ENCODE measurements at regions not wholly inside any gene's neighbourhood (a gene's known extent, or its start where the extent isn't known, plus 50 kb on each side); places are given as distances from the start of the nearest gene placed in this dataset.

DNA sequence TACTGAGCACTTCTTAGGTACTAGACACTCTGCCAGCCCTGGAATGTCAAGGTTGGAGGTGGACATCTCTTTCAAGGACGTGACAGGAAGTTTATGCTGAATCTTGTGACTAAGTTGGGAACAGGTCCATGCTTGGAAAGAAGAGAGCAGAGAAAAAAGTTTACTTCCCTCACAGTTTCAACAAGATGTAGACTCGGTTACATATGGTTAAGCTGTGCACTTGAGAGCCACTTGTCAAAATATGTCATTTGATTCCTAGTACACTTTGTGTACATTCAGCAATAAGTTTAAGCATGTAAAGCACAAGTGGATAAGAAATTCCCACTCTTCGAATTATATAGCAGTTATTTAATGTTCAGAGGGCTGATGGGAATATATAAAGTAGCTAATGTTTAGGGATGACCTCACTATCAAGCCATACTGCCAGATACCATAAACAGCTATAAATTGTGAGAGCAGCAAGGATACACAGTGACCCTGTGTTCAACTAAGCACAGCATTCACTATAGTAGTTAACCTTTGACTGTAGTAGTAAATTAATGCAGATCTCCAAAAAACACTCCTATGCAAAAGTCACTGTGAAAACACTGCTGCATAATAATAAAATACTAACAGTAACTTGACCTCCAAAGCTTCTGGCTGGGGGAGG lies 1944.6 kb upstream of the WWC1 start:
- H3K36me3 ChIP-seq (ENCODE audit: control insufficient read depth, insufficient read depth, low read length) = no peaks in the 10 kb centered on the region
- no peaks in the 10 kb centered on the region for H3K27me3 ChIP-seq (ENCODE audit: control insufficient read depth, insufficient read depth, low read length)
- H3K4me3 ChIP-seq (ENCODE audit: low read length) = no peak overlapping the region
- no peak overlapping the region for H3K27ac ChIP-seq (ENCODE audit: low read depth, low read length)
- H3K9ac ChIP-seq (ENCODE audit: low read length) = no peak overlapping the region
- no peaks in the 10 kb centered on the region for H3K4me1 ChIP-seq (ENCODE audit: control insufficient read depth, insufficient read depth, low read length)

- Histone ChIP-seq H3K27me3 (ENCODE audit: control insufficient read depth, insufficient read depth, low read length) (no peaks in the 10 kb centered on the region), H3K4me1 (ENCODE audit: control insufficient read depth, insufficient read depth, low read length) (no peaks in the 10 kb centered on the region), H3K4me3 (ENCODE audit: low read length) (no peak overlapping the region), H3K36me3 (ENCODE audit: control insufficient read depth, insufficient read depth, low read length) (no peaks in the 10 kb centered on the region), H3K9ac (ENCODE audit: low read length) (no peak overlapping the region), H3K27ac (ENCODE audit: low read depth, low read length) (no peak overlapping the region)
Measured at GRCh38 chr5:166349046-166349445, 1942.4 kb upstream of the WWC1 start.

DNA sequence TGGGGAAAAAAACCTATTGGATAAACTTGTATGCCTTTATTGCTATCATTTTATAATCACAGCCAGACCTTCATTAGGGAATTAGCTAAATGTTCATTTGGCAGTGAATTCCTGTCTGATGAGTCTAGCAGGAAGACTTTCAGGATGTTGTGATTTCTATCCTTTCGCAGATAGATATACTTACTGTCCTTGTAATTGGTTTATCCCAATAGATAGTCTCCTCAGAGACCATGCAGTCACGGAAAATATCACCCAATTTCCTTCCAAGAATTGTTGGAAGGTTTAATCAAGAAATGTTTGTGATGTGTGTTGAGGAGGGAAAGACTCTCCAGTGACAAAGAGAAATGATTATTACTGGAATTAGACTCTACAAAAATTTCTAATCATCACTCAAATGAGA lies 1937.9 kb upstream of the WWC1 start:
- no peak overlapping the region for H3K9ac ChIP-seq (ENCODE audit: low read length)
- no peaks in the 10 kb centered on the region for H3K4me1 ChIP-seq (ENCODE audit: control insufficient read depth, insufficient read depth, low read length)
- no peaks in the 10 kb centered on the region for H3K36me3 ChIP-seq (ENCODE audit: control insufficient read depth, insufficient read depth, low read length)
- H3K27me3 ChIP-seq (ENCODE audit: control insufficient read depth, insufficient read depth, low read length) = no peaks in the 10 kb centered on the region
- no peak overlapping the region for H3K4me3 ChIP-seq (ENCODE audit: low read length)
- H3K27ac ChIP-seq (ENCODE audit: low read depth, low read length) = no peak overlapping the region

DNA sequence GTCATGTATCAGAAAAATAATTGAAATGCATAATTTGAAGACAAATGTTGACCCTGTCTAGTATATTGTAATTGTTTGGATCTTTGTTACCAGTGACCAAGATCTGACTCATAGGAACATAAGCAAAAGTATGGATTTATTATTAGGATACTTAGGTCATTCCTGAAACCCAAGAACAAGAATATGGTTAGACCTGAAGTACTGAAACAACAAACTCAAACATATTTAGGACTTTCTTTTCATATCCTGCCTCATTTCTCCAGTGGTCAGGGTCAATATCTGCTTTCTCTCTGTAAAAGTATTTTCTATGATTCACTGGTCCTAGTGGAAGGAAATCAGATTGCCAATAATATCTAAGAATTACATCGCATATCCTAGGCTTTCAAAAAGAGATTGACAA lies 1937.1 kb upstream of the WWC1 start:
- Histone ChIP-seq H3K27ac (ENCODE audit: low read depth, low read length) (no peak overlapping the region), H3K27me3 (ENCODE audit: control insufficient read depth, insufficient read depth, low read length) (no peaks in the 10 kb centered on the region), H3K4me3 (ENCODE audit: low read length) (no peak overlapping the region), H3K9ac (ENCODE audit: low read length) (no peak overlapping the region), H3K36me3 (ENCODE audit: control insufficient read depth, insufficient read depth, low read length) (no peaks in the 10 kb centered on the region), H3K4me1 (ENCODE audit: control insufficient read depth, insufficient read depth, low read length) (no peaks in the 10 kb centered on the region)

DNA sequence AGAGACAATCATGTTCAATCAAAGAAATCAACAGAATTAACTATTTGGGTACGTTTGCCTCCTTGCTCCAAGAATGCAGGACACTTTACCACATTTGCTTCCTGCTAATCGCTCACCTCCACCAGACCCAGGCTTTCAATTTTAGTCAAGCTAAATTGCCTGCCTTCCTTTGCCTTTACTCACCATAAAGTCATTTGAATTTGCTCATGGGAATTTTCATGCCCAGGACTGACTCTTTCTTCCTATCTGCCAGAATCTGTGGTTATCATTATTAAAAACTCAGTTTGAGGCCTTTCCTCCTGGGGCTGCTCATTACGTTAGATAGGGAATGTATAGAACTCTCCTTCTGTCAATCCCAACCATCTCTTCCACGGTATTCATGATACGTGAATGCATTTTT lies 1935.3 kb upstream of the WWC1 start:
- Histone ChIP-seq H3K27ac (ENCODE audit: low read depth, low read length) (no peak overlapping the region), H3K4me3 (ENCODE audit: low read length) (no peak overlapping the region), H3K9ac (ENCODE audit: low read length) (no peak overlapping the region), H3K27me3 (ENCODE audit: control insufficient read depth, insufficient read depth, low read length) (no peaks in the 10 kb centered on the region), H3K4me1 (ENCODE audit: control insufficient read depth, insufficient read depth, low read length) (no peaks in the 10 kb centered on the region), H3K36me3 (ENCODE audit: control insufficient read depth, insufficient read depth, low read length) (no peaks in the 10 kb centered on the region)

- Histone ChIP-seq H3K4me3 (ENCODE audit: low read length) (no peak overlapping the region), H3K4me1 (ENCODE audit: control insufficient read depth, insufficient read depth, low read length) (no peaks in the 10 kb centered on the region), H3K36me3 (ENCODE audit: control insufficient read depth, insufficient read depth, low read length) (no peaks in the 10 kb centered on the region), H3K9ac (ENCODE audit: low read length) (no peak overlapping the region), H3K27me3 (ENCODE audit: control insufficient read depth, insufficient read depth, low read length) (no peaks in the 10 kb centered on the region), H3K27ac (ENCODE audit: low read depth, low read length) (no peak overlapping the region)
Measured at GRCh38 chr5:166358127-166358830, 1933.2 kb upstream of the WWC1 start.

- Histone ChIP-seq H3K27me3 (ENCODE audit: control insufficient read depth, insufficient read depth, low read length) (no peaks in the 10 kb centered on the region), H3K27ac (ENCODE audit: low read depth, low read length) (no peak overlapping the region), H3K4me3 (ENCODE audit: low read length) (no peak overlapping the region), H3K36me3 (ENCODE audit: control insufficient read depth, insufficient read depth, low read length) (no peaks in the 10 kb centered on the region), H3K9ac (ENCODE audit: low read length) (no peak overlapping the region), H3K4me1 (ENCODE audit: control insufficient read depth, insufficient read depth, low read length) (no peaks in the 10 kb centered on the region)
Measured at GRCh38 chr5:166363087-166363760, 1928.2 kb upstream of the WWC1 start.

DNA sequence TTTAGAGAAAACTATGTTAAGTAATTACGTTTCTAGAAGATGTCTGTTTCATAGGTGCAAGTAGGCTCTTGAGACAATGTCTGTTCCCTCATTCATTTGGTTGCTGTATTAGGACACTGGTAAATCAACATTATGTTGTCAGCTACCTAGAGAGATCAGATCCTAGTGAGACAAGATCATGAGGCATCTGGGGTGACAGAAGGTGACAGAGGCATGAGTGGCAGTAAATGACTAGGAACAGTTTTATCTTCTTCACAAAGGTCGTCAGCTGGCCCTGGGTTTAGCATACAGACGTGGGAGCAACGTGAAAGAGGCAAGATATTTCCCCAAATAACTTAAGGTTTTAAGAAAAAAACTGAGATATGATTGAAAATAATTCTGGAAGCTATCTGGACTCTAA lies 1926.3 kb upstream of the WWC1 start:
- Histone ChIP-seq H3K9ac (ENCODE audit: low read length) (no peak overlapping the region), H3K4me3 (ENCODE audit: low read length) (no peak overlapping the region), H3K27ac (ENCODE audit: low read depth, low read length) (no peak overlapping the region), H3K36me3 (ENCODE audit: control insufficient read depth, insufficient read depth, low read length) (no peaks in the 10 kb centered on the region), H3K27me3 (ENCODE audit: control insufficient read depth, insufficient read depth, low read length) (no peaks in the 10 kb centered on the region), H3K4me1 (ENCODE audit: control insufficient read depth, insufficient read depth, low read length) (no peaks in the 10 kb centered on the region)

DNA sequence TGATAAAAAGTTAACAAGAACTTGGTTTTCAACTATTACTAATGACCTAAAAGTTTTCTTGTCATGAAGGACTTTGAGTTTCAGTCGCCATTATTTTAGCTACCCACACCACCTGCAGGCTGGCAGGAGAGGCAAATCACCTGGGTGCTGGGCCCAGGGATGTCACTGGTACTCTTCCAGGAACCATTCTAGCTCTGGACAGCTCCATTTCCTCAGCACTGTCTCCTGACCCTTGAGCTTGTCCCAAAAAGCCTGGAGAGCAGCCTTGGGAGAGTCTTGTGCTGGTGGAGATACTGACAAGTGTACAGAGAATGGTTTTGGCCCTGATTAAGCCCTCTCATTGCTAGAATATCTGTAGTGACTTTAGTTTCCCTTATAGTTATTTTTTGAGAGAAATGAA lies 1924.1 kb upstream of the WWC1 start:
- Histone ChIP-seq H3K27ac (ENCODE audit: low read depth, low read length) (no peak overlapping the region), H3K4me1 (ENCODE audit: control insufficient read depth, insufficient read depth, low read length) (no peaks in the 10 kb centered on the region), H3K27me3 (ENCODE audit: control insufficient read depth, insufficient read depth, low read length) (no peaks in the 10 kb centered on the region), H3K9ac (ENCODE audit: low read length) (no peak overlapping the region), H3K36me3 (ENCODE audit: control insufficient read depth, insufficient read depth, low read length) (no peaks in the 10 kb centered on the region), H3K4me3 (ENCODE audit: low read length) (no peak overlapping the region)

GRCh38 chr5:166369346-166369745 lies 1922.1 kb upstream of the WWC1 start:
- Histone ChIP-seq H3K27ac (ENCODE audit: low read depth, low read length) (no peak overlapping the region), H3K9ac (ENCODE audit: low read length) (no peak overlapping the region), H3K36me3 (ENCODE audit: control insufficient read depth, insufficient read depth, low read length) (no peaks in the 10 kb centered on the region), H3K27me3 (ENCODE audit: control insufficient read depth, insufficient read depth, low read length) (no peaks in the 10 kb centered on the region), H3K4me3 (ENCODE audit: low read length) (no peak overlapping the region), H3K4me1 (ENCODE audit: control insufficient read depth, insufficient read depth, low read length) (no peaks in the 10 kb centered on the region)

DNA sequence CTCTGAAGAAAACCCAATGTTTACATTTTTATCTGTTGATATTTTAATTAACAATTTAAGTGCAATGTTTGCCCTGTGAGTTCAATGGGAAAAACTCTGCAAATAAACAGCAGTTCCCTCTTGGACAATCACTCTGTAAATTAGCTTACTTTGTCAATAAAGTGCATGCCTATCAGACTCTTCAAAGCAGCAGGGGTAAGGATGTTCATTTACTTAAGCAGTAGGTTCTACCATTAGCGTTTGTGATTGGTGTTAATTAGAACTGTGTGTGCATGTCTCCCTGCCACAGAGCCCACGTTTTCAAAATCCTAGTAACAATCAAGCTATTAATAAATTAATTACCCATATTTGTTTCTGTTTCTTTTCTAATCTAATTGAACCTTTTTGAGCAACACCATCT lies 1921.6 kb upstream of the WWC1 start:
- Histone ChIP-seq H3K27ac (ENCODE audit: low read depth, low read length) (no peak overlapping the region), H3K4me1 (ENCODE audit: control insufficient read depth, insufficient read depth, low read length) (no peaks in the 10 kb centered on the region), H3K9ac (ENCODE audit: low read length) (no peak overlapping the region), H3K36me3 (ENCODE audit: control insufficient read depth, insufficient read depth, low read length) (no peaks in the 10 kb centered on the region), H3K27me3 (ENCODE audit: control insufficient read depth, insufficient read depth, low read length) (no peaks in the 10 kb centered on the region), H3K4me3 (ENCODE audit: low read length) (no peak overlapping the region)

DNA sequence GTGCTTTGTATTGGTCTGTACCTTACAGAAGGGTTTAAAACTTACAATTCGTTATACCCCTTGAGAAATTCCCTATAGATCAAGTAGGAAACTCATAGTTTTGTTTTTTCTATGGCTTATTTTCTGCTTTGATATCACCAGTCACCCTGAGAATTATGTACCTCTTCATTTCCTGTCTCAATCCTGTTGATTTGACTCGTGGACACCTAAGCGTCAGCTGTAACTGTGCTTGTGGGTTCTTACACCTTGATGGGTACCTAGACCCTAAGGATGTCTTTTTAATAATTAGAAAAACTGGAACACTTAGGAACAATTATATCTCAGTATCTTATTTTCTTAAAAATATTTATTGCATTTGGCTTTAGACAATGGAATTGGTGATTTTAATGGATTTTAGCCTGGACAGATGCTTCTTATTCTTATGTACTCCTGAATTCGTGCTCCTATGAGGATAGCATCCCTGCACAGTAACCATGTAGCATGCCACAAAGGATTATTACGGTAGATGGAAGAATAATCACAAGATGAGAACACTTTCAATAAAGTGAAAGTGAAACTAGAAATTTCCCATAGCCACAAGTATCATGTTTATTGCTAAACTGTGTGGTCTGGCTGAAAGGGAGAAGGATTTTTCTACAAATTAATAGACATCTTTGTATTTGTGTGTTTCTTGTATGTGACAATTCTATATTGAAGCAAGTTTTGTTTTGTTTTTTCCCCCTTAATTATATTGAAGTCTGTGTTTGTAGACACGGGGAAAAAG lies 1920.3 kb upstream of the WWC1 start:
- no peak overlapping the region for H3K9ac ChIP-seq (ENCODE audit: low read length)
- no peaks in the 10 kb centered on the region for H3K4me1 ChIP-seq (ENCODE audit: control insufficient read depth, insufficient read depth, low read length)
- no peaks in the 10 kb centered on the region for H3K36me3 ChIP-seq (ENCODE audit: control insufficient read depth, insufficient read depth, low read length)
- H3K4me3 ChIP-seq (ENCODE audit: low read length) = peak overlapping the region; percentile 10
- H3K27ac ChIP-seq (ENCODE audit: low read depth, low read length) = no peak overlapping the region
- no peaks in the 10 kb centered on the region for H3K27me3 ChIP-seq (ENCODE audit: control insufficient read depth, insufficient read depth, low read length)

Measured in rectal smooth muscle tissue (tissue), 1 donor.